ENCODE measurements at regions not wholly inside any gene's neighbourhood (a gene's known extent, or its start where the extent isn't known, plus 50 kb on each side); places are given as distances from the start of the nearest gene placed in this dataset.

- TF ChIP-seq TCF12 (IDR thresholded peaks at IDR 0.05; ENCODE audit: low read depth) (no peak), FOXM1 (IDR thresholded peaks at IDR 0.05; ENCODE audit: borderline replicate concordance, low read depth) (no peak), CEBPB (IDR thresholded peaks at IDR 0.05) (no peak), USF1 (IDR thresholded peaks at IDR 0.05) (no peak), YY1 (IDR thresholded peaks at IDR 0.05; ENCODE audit: low read depth) (no peak), CREB1 (IDR thresholded peaks at IDR 0.05; ENCODE audit: low read depth) (no peak), EP300 (IDR thresholded peaks at IDR 0.05; ENCODE audit: borderline replicate concordance) (no peak)
These were observed 1921.4 kb upstream of the PCDH20 start for GRCh38 chr13:63337041-63337440.
